SU-DHL-6 (cell line): ENCODE measurements at regions not wholly inside any gene's neighbourhood (a gene's known extent, or its start where the extent isn't known, plus 50 kb on each side); places are given as distances from the start of the nearest gene placed in this dataset.

Experiments used
- H2AFZ ChIP-seq: fragments of 200-600 bp; sonication (generic); 2 replicates; pipeline ENCODE4 v1.6.1; 2014; ENCODE audit warnings: low read depth, mild to moderate bottlenecking, moderate library complexity, mixed read lengths, antibody characterized with exemption, low read length; ENCODE audit not compliant: severe bottlenecking
- H3F3A ChIP-seq: fragments of 200-600 bp; shearing (Covaris generic); 2 replicates; pipeline ENCODE4 v1.6.0; 2016; ENCODE audit warnings: antibody characterized with exemption, mild to moderate bottlenecking; ENCODE audit not compliant: insufficient read depth
- H3K27ac ChIP-seq: fragments of 200-600 bp; sonication (generic); 2 replicates; pipeline ENCODE4 v1.5.1; 2016; ENCODE audit warnings: low read depth, mild to moderate bottlenecking, low read length, moderate library complexity, mixed read lengths
- H3K27me3 ChIP-seq: fragments of 200-600 bp; sonication (generic), shearing (Covaris generic); 2 replicates; pipeline ENCODE4 v1.6.0; 2014; ENCODE audit warnings: mild to moderate bottlenecking, low read length
- H3K36me3 ChIP-seq: fragments of 200-600 bp; sonication (generic); 2 replicates; pipeline ENCODE4 v1.6.1; 2014; ENCODE audit warnings: mild to moderate bottlenecking, low read length, mixed read lengths
- H3K4me2 ChIP-seq: fragments of 300-600, 200-600 bp; shearing (Covaris generic), sonication (generic); 2 replicates; pipeline ENCODE4 v1.6.0; 2014; ENCODE audit warnings: low read length, low read depth, mild to moderate bottlenecking; ENCODE audit not compliant: poor library complexity, severe bottlenecking
- H3K4me3 ChIP-seq: fragments of 200-600 bp; sonication (generic); 2 replicates; pipeline ENCODE4 v1.5.1; 2014; ENCODE audit warnings: antibody characterized with exemption, low read length, mild to moderate bottlenecking, mixed read lengths; ENCODE audit not compliant: insufficient read depth, poor library complexity, severe bottlenecking
- H3K79me2 ChIP-seq: fragments of 200-600 bp; sonication (generic); 2 replicates; pipeline ENCODE4 v1.6.1; 2014; ENCODE audit warnings: mild to moderate bottlenecking, low read length, moderate library complexity; ENCODE audit not compliant: insufficient read depth
- H3K9ac ChIP-seq: fragments of 200-600 bp; sonication (generic); 2 replicates; pipeline ENCODE4 v1.7.0; 2014; ENCODE audit warnings: mild to moderate bottlenecking, low read length
- H3K9me2 ChIP-seq: fragments of 200-600 bp; sonication (generic); replicated peaks from 2 replicates; pipeline ENCODE4 v1.6.1; 2014; ENCODE audit warnings: low read length; ENCODE audit not compliant: insufficient read depth
- H3K9me3 ChIP-seq: fragments of 200-600 bp; sonication (generic); 2 replicates; pipeline ENCODE4 v1.6.1; 2014; ENCODE audit warnings: low read length, mixed read lengths; ENCODE audit not compliant: insufficient read depth
- H4K20me1 ChIP-seq: fragments of 200-600 bp; sonication (generic); 2 replicates; pipeline ENCODE4 v1.6.1; 2014; ENCODE audit warnings: low read depth, mild to moderate bottlenecking, antibody characterized with exemption, low read length, moderate library complexity, mixed read lengths
- EZH2phosphoT487 ChIP-seq: fragments of 200-600 bp; sonication (generic), shearing (Covaris generic); conservative IDR thresholded peaks from 2 replicates; pipeline ENCODE4 v1.6.1; 2018; ENCODE audit warnings: mild to moderate bottlenecking, antibody characterized with exemption, low read length, moderate library complexity, mixed read lengths
- TF ChIP-seq, protein P1 (sequence below): fragments of 200-600 bp; sonication (generic); IDR thresholded peaks from one replicate; pipeline ENCODE4 v1.5.1; 2017; ENCODE audit warnings: antibody characterized with exemption, mild to moderate bottlenecking, low read length, moderate library complexity; ENCODE audit not compliant: insufficient read depth, poor library complexity, severe bottlenecking

DNA sequence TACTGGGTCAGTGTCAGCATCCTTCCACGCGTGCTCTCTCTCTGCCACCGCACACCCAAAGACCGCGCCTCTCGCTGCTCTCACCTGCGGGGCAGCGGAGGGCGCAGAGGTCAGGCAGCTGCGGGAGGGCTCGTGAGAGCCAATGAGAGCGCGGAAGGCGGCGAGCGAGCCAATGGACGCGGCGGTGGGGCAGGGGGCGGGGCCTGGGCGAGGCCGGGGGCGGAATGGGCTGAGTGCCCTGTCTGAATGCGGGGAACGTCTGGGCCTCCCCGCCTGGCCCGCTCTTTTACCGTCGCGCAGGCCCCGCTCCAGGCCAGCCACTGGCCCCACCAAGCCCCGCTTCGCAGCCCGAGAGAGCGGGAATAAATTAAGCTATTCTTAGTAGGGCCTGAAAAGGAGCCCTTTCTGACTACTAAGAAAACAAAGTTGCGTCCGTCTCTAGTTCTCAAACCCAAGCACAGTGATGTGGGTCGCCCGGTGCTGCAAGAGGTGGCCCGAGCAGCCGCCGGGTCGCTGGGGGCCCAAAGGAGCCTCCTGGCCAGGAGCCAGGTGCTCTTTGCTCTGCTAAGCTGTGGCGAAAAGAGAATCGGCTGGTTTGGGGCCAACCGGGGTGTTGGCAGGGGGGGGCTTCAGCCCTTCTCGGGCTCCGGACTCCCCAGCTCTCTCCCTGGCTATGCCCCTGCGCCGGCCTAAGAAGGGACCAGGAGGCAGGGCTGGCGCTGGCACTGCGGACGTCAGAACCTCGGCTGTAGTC lies 81.1 kb upstream of the GLI2 start:
- Histone ChIP-seq H3K9me2 (no peaks in the 10 kb centered on the region), H3K27me3 (0 out of 2 replicates have a peak, but pooled peaks cover 4% of the 10 kb centered on the region), H3K79me2 (no peaks in the 10 kb centered on the region), H2AFZ (no peak overlapping the region), H3K9ac (no peak overlapping the region), H3K4me2 (no peak overlapping the region), H3K27ac (no peak overlapping the region), H3K4me3 (no peak overlapping the region), H3K9me3 (0 out of 2 replicates have a peak, but pooled peaks cover 8% of the 10 kb centered on the region), H4K20me1 (no peaks in the 10 kb centered on the region), H3F3A (no peaks in the 10 kb centered on the region), H3K36me3 (peaks cover 4% of the 10 kb centered on the region; the same call in 1 of the 2 replicates)
- TF ChIP-seq EZH2phosphoT487: no peak
- TF ChIP-seq, protein P1, sequence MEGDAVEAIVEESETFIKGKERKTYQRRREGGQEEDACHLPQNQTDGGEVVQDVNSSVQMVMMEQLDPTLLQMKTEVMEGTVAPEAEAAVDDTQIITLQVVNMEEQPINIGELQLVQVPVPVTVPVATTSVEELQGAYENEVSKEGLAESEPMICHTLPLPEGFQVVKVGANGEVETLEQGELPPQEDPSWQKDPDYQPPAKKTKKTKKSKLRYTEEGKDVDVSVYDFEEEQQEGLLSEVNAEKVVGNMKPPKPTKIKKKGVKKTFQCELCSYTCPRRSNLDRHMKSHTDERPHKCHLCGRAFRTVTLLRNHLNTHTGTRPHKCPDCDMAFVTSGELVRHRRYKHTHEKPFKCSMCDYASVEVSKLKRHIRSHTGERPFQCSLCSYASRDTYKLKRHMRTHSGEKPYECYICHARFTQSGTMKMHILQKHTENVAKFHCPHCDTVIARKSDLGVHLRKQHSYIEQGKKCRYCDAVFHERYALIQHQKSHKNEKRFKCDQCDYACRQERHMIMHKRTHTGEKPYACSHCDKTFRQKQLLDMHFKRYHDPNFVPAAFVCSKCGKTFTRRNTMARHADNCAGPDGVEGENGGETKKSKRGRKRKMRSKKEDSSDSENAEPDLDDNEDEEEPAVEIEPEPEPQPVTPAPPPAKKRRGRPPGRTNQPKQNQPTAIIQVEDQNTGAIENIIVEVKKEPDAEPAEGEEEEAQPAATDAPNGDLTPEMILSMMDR: no peak

DNA sequence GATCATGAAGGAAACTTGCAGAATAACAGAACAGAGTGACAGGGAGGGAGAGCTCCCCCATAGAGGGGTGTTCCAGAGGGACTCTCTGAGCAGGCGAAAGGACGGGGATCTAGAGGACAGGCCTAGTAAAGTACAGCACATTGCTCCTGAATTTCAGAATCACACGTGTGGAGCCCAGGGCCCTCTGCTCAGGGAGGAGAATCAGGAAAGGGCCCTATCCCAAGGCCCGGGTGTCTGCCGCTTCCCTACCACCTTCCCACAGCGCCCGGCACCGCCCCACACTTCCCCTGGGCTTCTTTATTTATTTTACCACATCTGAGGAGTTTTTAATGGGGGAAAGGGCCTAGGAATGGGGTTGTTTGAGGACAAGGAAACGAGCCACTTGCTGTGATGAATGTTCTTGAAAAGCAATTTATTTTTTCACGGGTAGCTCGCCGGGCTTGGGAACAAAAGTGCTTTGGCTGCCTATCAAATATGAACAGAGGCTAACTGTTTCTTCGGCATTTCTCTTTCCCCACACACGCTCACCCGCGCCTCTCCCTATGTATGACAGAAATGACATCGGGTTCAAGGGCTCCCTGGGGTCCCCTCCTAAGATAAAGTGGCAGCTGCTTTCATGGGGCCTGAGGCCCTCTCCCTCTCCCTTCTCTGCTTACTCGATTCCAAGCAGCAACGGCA lies 79.3 kb upstream of the GLI2 start:
- no peak overlapping the region for H3K27ac ChIP-seq
- H3K9me2 ChIP-seq: no peaks in the 10 kb centered on the region
- no peak overlapping the region for H3K9ac ChIP-seq
- no peak overlapping the region for H3K4me3 ChIP-seq
- no peaks in the 10 kb centered on the region for H3K27me3 ChIP-seq
- no peak overlapping the region for H2AFZ ChIP-seq
- no peaks in the 10 kb centered on the region for H3K36me3 ChIP-seq
- H3F3A ChIP-seq: no peaks in the 10 kb centered on the region
- H3K79me2 ChIP-seq: no peaks in the 10 kb centered on the region
- no peak overlapping the region for H3K4me2 ChIP-seq
- no peaks in the 10 kb centered on the region for H3K9me3 ChIP-seq
- TF ChIP-seq, protein P1: no peak
- TF ChIP-seq EZH2phosphoT487: no peak
- no peaks in the 10 kb centered on the region for H4K20me1 ChIP-seq

DNA sequence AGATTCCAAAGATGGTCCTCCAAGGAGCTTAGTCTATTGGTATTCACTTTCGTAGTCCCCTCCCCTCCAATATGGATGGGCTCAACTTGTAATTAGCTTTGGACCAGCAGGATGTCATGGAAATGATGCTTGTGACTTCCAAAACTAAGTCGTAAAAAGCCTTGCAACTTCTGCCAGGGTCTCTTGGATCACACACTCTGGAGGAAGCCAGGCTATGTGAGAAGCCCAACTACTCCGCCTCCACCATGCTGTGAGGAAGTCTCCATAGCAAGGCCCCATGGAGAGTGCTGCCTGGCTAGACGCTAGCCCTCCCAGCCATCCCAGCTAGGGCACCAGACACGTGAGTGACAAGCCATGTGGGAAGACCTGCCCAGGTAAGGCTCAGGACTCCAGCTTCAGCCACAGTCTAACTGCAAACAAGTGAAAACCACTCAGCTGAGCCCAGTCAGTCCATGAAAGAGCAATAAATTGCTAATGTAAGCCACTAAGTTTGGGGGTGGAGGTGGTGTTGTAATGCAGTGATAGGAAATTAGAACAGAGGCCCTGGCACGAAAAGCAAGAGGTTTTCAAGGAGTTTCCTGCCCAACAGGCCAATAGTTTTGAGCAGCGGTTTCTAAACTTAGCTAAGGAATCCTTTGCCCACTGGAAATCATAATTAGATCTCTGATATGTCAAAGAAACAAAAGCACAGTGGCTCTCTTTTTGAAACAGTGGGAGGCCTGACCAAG lies 77.5 kb upstream of the GLI2 start:
- Histone ChIP-seq H3K9me2 (no peaks in the 10 kb centered on the region), H3F3A (no peaks in the 10 kb centered on the region), H3K27me3 (no peaks in the 10 kb centered on the region), H3K4me2 (no peak overlapping the region), H3K9me3 (no peaks in the 10 kb centered on the region), H3K4me3 (no peak overlapping the region), H3K36me3 (no peaks in the 10 kb centered on the region), H4K20me1 (no peaks in the 10 kb centered on the region), H2AFZ (no peak overlapping the region), H3K27ac (no peak overlapping the region), H3K9ac (no peak overlapping the region), H3K79me2 (no peaks in the 10 kb centered on the region)
- TF ChIP-seq, protein P1: no peak
- no peak for TF ChIP-seq EZH2phosphoT487
